Ovary (tissue), 7 donors: ENCODE measurements at regions not wholly inside any gene's neighbourhood (a gene's known extent, or its start where the extent isn't known, plus 50 kb on each side); places are given as distances from the start of the nearest gene placed in this dataset.

ENCODE experiments used
- DNase-seq, 5 donors: peaks; one replicate each; pipeline ENCODE4 v3.0.0-alpha.2; 2019 to 2020
- H3K27ac ChIP-seq, 2 donors: fragments of 200-600 bp; one replicate each; pipeline versions ENCODE4 v1.5.1 to v1.8.0; 2019 to 2022
- H3K27me3 ChIP-seq: fragments of 200-600 bp; one replicate; pipeline ENCODE4 v1.8.0; 2022
- H3K36me3 ChIP-seq: fragments of 200-600 bp; sonication (generic); one replicate; pipeline ENCODE4 v1.5.1; 2019
- H3K4me1 ChIP-seq: one replicate; pipeline ENCODE4 v1.8.1; 2013; ENCODE audit warnings: mild to moderate bottlenecking, moderate library complexity; ENCODE audit not compliant: insufficient read depth
- H3K4me3 ChIP-seq: fragments of 200-600 bp; sonication (generic); one replicate; pipeline ENCODE4 v1.5.1; 2017
- H3K9me3 ChIP-seq, 2 donors: fragments of 200-600 bp in 1 of 2; sonication (generic) in 1 of 2; one replicate each; pipeline versions ENCODE4 v1.5.1 to v1.8.1; 2013 to 2019; ENCODE audit warnings: mild to moderate bottlenecking in 1 of 2, moderate library complexity in 1 of 2
- CTCF ChIP-seq, 3 donors: fragments of 450-650 bp in 2 of 3; fragments of 200-600 bp in 1 of 3; IDR thresholded peaks; one replicate each; pipeline versions ENCODE4 v1.5.1 to v1.8.0; 2016 to 2022; ENCODE audit warnings: antibody characterized with exemption in 3 of 3, mild to moderate bottlenecking in 1 of 3
- EP300 ChIP-seq: sonication (generic); formaldehyde crosslinking; IDR thresholded peaks from one replicate; pipeline ENCODE4 v1.6.1; 2017; ENCODE audit warnings: antibody characterized with exemption
- POLR2A ChIP-seq: fragments of 450-650 bp; IDR thresholded peaks from one replicate; pipeline ENCODE4 v1.6.1; 2017; ENCODE audit warnings: antibody characterized with exemption, mild to moderate bottlenecking, moderate library complexity
- WGBS, 3 donors: extraction: QIAGEN DNeasy Blood & Tissue Kit in 1 of 3; methylation state at CpG; one replicate each; pipeline versions ENCODE4 v1.1.5 to v1.1.7; 2013 to 2017; 5-methylcytosine and 5-hydroxymethylcytosine counted together
- intact Hi-C, 4 donors: fragments of 100-400 bp; cut with DNase I; formaldehyde crosslinking; loops; one replicate each; pipeline versions ENCODE4 v1.11.0 to v1.15.1; 2022 to 2023
- donor health status: DM: no; HTN: no; CAD: no; lungs with moderate emphysema.
- donor health status: DM: no; HTN: no; CAD: no.
- donor health status: Bipolar disorder and iron deficiency.
- donor health status: DM: no; HTN: no; CAD: no.
- donor health status: DM: yes; HTN: yes; CAD: no.

GRCh38 chr21:19433623-19434022 lies 1030.0 kb upstream of the TMPRSS15 start:
- no peak overlapping the region for H3K4me3 ChIP-seq
- H3K36me3 ChIP-seq = no peaks in the 10 kb centered on the region
- no peak overlapping the region for H3K27ac ChIP-seq
- TF ChIP-seq EP300 = no peak
- TF ChIP-seq CTCF (IDR thresholded peaks at IDR 0.05) = no peak
- no peak for TF ChIP-seq POLR2A
- intact Hi-C loops = no loop called here
- no peaks in the 10 kb centered on the region for H3K4me1 ChIP-seq
- DNase-seq = no peak
- 66 to 75% (median 69%) methylated on average over 4 of the region's 4 CpGs for WGBS, 3 donors
- H3K27me3 ChIP-seq = no peaks in the 10 kb centered on the region
- H3K9me3 ChIP-seq = no peaks in the 10 kb centered on the region

GRCh38 chr21:19440792-19441655 lies 1037.4 kb upstream of the TMPRSS15 start:
- no peak overlapping the region for H3K4me3 ChIP-seq
- no peak for DNase-seq
- intact Hi-C loops = no loop called here
- H3K36me3 ChIP-seq = no peaks in the 10 kb centered on the region
- TF ChIP-seq EP300 = no peak
- TF ChIP-seq POLR2A = no peak
- TF ChIP-seq CTCF (IDR thresholded peaks at IDR 0.05) = no peak
- no peaks in the 10 kb centered on the region for H3K4me1 ChIP-seq
- H3K9me3 ChIP-seq = no peaks in the 10 kb centered on the region
- H3K27me3 ChIP-seq = no peaks in the 10 kb centered on the region
- no peak overlapping the region for H3K27ac ChIP-seq
- WGBS, 3 donors = 35 to 44% (median 35%) methylated on average over 10 of the region's 10 CpGs

GRCh38 chr21:19458295-19458694 lies 1054.7 kb upstream of the TMPRSS15 start:
- Histone ChIP-seq H3K4me3 (no peak overlapping the region), H3K27me3 (no peaks in the 10 kb centered on the region), H3K9me3 (no peaks in the 10 kb centered on the region), H3K36me3 (no peaks in the 10 kb centered on the region), H3K27ac (no peak overlapping the region), H3K4me1 (no peaks in the 10 kb centered on the region)
- intact Hi-C loops = no loop called here
- DNase-seq = no peak
- 66 to 76% (median 67%) methylated on average over 1 of the region's 1 CpG for WGBS, 3 donors
- TF ChIP-seq CTCF (IDR thresholded peaks at IDR 0.05) (no peak), EP300 (no peak)

GRCh38 chr21:19461481-19462205 lies 1058.1 kb upstream of the TMPRSS15 start:
- no peaks in the 10 kb centered on the region for H3K36me3 ChIP-seq
- no peak overlapping the region for H3K27ac ChIP-seq
- no peaks in the 10 kb centered on the region for H3K27me3 ChIP-seq
- no peak for TF ChIP-seq CTCF (IDR thresholded peaks at IDR 0.05)
- no peak for TF ChIP-seq EP300
- TF ChIP-seq POLR2A = no peak
- H3K4me3 ChIP-seq = no peak overlapping the region
- DNase-seq = no peak
- no peaks in the 10 kb centered on the region for H3K4me1 ChIP-seq
- H3K9me3 ChIP-seq = no peaks in the 10 kb centered on the region
- intact Hi-C loops = no loop called here
- 71 to 78% (median 78%) methylated on average over 8 of the region's 8 CpGs for WGBS, 3 donors
